PFSK-1 (cell line): ENCODE measurements at regions not wholly inside any gene's neighbourhood (a gene's known extent, or its start where the extent isn't known, plus 50 kb on each side); places are given as distances from the start of the nearest gene placed in this dataset.

Source experiments
- POLR2AphosphoS5 ChIP-seq: IDR thresholded peaks from 2 replicates; pipeline ENCODE4 v1.6.1; 2012; ENCODE audit warnings: low read depth, mild to moderate bottlenecking, control low read depth, low read length, moderate library complexity
- REST ChIP-seq, 2 experiments: IDR thresholded peaks; 2 replicates each; pipeline versions ENCODE4 v1.6.1 to v1.8.0; 2011 to 2012; ENCODE audit warnings: low read depth in 2 of 2, low read length in 2 of 2, control low read depth in 1 of 2, inconsistent platforms in 1 of 2, mild to moderate bottlenecking in 1 of 2, moderate library complexity in 1 of 2; ENCODE audit not compliant: insufficient read depth in 1 of 2

- TF ChIP-seq POLR2AphosphoS5 (no peak), REST (IDR thresholded peaks at IDR 0.05; ENCODE audit: insufficient read depth in 1 of 2, low read depth in 2 of 2, low read length in 2 of 2) (no peak)
Measured at GRCh38 chr6:115601064-115601463, 459.6 kb downstream of the FRK start.
